Astrocyte of the spinal cord (primary cell): ENCODE measurements at regions not wholly inside any gene's neighbourhood (a gene's known extent, or its start where the extent isn't known, plus 50 kb on each side); places are given as distances from the start of the nearest gene placed in this dataset.

ENCODE experiments used
- DNase-seq: peaks from one replicate; pipeline ENCODE4 v3.0.0; 2011; ENCODE audit warnings: low read depth, low spot score
- H3K4me3 ChIP-seq: 2 replicates; pipeline ENCODE4 v1.5.1; 2011; ENCODE audit warnings: low read depth, mild to moderate bottlenecking, low read length, moderate library complexity
- CTCF ChIP-seq: IDR thresholded peaks from 2 replicates; pipeline ENCODE4 v1.5.1; 2012; ENCODE audit warnings: low read depth, mild to moderate bottlenecking, low read length, inconsistent platforms
- in situ Hi-C: cut with HindIII; loops from 2 replicates; pipeline ENCODE4 v1.10.0; 2017; ENCODE audit warnings: low sequenced_read_pairs

- no peak for TF ChIP-seq CTCF
- no peak overlapping the region for H3K4me3 ChIP-seq
- in situ Hi-C loops = no loop called here
- DNase-seq = no peak
Observed at GRCh38 chr6:141539617-141540016, 593.1 kb upstream of the GJE1 start.

- in situ Hi-C loops = no loop called here
Observed at GRCh38 chr6:141532211-141532610, 600.5 kb upstream of the GJE1 start.

GRCh38 chr6:141531040-141531439, 601.7 kb upstream of the GJE1 start:
- DNase-seq = no peak
- H3K4me3 ChIP-seq = no peak overlapping the region
- in situ Hi-C loops = no loop called here
- no peak for TF ChIP-seq CTCF

More at GRCh38 chr6:141532211-141532610, 600.5 kb upstream of the GJE1 start:
- no peak for DNase-seq
- no peak overlapping the region for H3K4me3 ChIP-seq
- TF ChIP-seq CTCF = no peak

- DNase-seq = no peak
- H3K4me3 ChIP-seq = no peak overlapping the region
- no peak for TF ChIP-seq CTCF
- in situ Hi-C loops = no loop called here
Observed at GRCh38 chr6:141528596-141528995, 604.1 kb upstream of the GJE1 start.

- no peak overlapping the region for H3K4me3 ChIP-seq
- TF ChIP-seq CTCF = no peak
- no peak for DNase-seq
- in situ Hi-C loops = no loop called here
Observed at GRCh38 chr6:141526985-141527384, 605.7 kb upstream of the GJE1 start.

- H3K4me3 ChIP-seq = no peak overlapping the region
- no peak for TF ChIP-seq CTCF
- in situ Hi-C loops = no loop called here
- no peak for DNase-seq
Observed at GRCh38 chr6:141521440-141521839, 611.3 kb upstream of the GJE1 start.

- no peak for TF ChIP-seq CTCF
- in situ Hi-C loops = no loop called here
- H3K4me3 ChIP-seq = no peak overlapping the region
- peak; percentile 33 for DNase-seq
Observed at GRCh38 chr6:141513830-141514229, 618.9 kb upstream of the GJE1 start.
